ENCODE measurements at regions not wholly inside any gene's neighbourhood (a gene's known extent, or its start where the extent isn't known, plus 50 kb on each side); places are given as distances from the start of the nearest gene placed in this dataset.

DNA sequence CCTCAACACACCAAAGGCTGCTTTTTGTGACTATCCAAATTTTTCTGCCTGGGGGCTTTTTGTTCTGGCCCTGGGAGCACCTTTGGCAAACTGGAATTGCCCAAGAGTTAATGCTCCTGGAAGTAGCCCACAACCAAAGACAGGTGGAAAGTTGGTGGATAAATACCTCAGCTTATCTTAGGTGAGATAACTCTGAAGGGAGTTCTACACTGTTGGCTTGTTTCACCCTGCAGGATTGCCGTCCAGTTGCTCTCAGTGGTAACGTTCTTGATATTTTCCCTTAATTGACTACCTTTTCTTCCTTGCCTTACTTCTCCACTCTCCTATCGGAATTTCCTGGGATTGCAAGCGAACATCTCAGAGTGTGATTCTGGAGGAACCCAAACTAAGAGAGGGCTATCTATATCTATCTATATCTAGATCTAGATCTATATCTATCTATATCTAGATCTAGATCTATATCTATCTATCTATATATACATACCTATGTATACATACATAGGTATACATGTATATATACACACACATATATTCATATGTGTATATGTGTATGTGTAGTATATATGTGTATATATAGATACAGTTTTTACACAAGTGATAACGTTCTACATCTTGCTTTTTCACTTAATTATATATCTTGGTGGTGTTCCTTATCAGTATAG lies 82.6 kb upstream of the DHX15 start:
- DNase-seq: no peak

GRCh38 chr4:24668956-24669355 lies 84.6 kb upstream of the DHX15 start:
- no peak for DNase-seq

DNA sequence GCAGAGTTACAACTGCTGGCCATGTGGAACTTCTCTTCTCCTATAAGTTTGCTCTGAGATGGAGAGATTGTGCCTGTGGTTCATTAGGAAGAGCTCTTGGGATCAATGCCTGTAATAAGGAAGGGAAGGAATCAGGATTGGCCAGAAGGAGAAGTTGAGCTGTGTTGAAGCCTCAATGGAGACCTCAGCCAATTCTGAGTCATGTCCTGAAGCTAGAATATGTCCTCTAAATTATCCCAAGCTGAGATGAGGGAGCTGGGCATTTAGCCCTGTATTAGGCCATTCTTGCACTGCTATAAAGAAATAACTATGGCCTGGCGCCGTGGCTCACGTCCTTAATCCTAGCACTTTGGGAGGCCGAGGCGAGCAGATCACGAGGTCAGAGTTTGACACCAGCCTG lies 85.4 kb upstream of the DHX15 start:
- DNase-seq: no peak

DNA sequence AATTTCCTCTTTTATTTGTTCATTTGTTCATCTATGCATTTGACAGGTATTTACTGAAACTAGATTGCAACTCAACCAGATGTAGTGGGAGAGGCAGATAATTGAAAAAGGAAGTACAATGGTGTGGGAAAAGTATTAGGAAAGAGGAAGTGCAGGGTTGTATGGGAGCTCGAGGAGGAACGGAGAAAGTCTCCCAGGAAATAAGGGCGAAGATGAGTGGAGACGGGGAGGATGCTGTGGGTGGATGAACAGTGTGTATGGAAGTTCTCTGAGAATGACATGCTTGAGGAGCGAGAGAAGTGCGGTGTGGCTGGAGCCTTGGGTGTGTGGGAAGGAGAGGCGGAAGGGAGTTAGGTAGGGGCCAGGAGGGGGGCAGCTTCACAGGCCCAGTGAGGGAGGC lies 87.5 kb upstream of the DHX15 start:
- no peak for DNase-seq

DNA sequence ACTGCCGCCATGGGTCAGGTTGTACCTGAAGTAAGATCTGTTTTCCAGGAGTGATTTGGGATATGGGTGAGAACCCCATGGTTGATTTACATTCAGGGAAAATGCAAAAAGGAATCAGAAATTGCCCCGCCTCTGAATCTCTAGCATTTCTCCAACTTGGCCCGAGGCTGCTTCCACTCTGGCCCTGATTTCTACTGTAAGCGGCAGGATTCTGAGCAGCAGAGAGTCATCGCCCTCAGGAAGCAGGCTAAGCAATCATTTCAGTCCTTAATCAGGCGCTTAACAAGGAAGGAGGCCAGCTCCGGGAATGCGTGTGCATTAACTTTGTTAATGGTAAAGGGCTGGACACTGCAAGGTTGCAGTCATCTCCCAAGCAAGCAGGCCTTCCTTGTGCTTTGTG lies 88.5 kb upstream of the DHX15 start:
- DNase-seq: no peak

- DNase-seq: no peak
Measured at GRCh38 chr4:24674279-24674678, 89.9 kb upstream of the DHX15 start.

DNA sequence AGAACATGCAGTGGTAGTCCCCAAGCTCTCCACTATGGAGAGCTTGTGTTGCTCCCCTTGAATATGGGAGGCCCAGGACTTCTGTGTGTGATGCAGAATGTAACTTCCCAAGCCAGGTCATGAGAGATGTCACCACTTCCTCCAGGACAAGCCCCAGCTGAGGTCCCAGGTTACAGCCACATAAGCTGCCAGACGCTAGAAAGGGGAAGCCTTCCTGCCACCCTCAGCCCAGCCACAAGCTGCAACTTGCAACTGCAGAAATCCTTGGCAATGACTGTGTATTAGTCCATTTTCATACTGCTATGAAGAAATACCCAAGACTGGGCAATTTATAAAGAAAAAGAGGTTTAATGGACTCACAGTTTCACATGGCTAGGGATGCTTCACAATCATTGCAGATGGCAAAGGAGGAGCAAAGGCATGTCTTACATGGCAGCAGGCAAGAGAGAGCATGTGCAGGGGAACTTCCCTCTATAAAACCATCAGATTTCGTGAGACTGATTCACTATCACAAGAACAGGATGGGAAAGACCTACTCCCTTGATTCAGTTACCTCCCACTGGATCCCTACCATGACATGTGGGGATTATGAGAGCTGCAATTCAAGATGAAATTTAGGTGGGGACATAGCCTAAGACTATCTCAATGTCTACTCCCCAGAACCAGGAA lies 91.5 kb upstream of the DHX15 start:
- DNase-seq: no peak

GRCh38 chr4:24677909-24678308 lies 93.6 kb upstream of the DHX15 start:
- no peak for DNase-seq

DNA sequence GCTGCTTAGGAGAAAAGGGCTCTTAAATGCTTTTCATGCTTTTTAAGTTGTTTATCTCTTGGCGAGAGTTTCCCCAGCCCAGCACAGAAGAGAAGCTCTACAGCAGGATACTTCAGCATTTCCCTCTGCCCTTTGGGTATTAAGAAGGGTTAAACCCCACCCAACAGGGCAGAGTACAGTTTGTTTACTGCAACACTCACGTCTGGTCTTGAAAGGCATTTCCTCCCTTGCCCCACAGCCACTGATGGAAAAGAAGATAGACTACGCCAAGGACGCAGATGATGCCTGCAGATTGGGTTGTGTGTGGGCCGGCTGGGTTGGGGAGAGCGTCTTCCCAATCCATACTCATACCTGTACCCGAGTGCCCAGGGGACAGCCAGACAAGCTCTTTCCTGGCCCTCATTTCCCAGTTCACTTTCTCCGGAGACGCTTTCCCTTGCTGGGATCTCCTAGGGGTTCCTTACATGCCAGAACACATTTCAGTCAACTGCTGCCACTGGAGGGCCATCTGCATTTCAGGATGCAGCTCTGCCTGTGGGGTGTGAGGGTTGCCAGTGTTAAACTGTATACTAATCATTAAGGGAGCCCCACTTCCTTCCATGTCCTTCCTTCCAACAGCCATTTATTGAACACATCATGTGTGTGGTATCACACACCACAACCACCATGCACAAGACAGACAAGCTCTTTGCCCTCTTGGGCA lies 96.5 kb upstream of the DHX15 start:
- DNase-seq: no peak

DNA sequence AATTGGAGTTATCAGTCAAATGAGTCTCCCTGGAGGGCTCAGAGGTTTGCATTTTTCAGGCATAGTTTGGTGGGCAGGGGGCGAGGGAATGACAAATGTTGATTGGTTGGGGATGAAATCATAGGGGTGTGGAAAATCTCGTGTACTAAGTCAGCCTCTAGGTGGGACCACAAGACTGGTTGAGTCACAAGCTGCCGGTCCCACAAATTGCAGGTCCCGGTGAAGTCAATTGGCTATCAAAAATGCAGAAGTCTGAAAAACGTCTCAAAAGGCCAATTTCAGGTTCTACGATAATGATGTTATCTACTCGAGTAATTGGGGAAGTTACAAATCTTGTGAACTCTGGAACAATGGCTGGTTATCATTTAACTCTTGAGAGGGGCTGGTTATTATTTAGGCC lies 98.8 kb upstream of the DHX15 start:
- DNase-seq: no peak

DNA sequence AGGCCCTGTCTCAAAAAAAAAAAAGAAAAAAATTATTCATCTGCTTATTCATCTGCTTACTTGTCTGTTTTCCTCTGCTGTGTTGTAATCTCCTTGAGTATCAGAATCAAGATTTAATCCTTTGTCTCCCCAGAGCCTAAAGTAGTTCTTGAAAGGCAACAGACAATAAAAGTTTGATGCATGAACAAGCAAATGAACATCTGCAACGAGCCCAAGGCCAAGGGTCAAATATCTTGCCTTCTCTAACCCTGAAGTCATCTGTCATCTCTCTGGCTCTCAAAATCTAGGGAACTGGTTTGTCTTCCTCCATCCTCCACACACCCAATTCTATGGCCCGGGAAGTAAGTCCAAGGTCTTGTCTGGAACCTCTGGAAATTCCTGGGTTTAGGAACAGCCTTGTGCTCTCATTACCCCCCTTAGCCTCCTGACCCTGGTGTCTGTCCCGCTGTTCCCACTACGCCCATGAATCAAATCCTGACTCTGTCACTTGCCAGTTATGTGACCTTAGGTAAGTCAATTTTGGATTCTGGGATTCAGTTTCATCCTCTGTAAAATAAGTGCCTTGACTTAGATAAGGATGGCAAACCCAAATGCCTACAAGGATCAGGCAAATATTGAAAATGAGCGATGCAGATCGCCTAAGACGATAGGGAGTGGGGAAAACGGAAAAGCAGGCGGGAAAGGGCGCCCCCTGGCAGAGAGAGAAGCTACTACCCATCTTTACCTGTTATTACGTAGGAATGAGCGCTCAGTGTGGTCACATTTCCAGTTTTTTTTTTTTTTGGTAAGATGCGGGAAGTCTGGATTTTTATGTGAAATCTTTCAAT lies 102.7 kb upstream of the DHX15 start:
- DNase-seq: no peak

DNA sequence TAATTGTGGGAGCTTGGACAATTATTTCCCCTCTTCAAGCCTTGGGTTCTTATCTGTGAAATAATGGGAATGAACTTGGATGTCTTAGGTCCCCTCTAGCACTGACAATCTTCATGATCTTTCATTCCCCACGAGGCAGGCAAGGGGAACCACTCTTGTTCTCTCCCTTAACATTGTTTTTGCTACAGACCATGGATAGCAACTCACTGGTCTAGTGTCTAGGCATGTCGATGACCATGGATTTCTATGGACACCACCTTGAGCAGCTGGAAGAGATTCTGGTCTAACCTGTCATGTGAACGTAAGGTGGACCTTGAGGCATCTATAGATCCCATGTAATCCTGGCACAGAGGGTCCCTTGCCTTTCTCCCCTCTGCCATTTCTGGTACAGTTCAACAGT lies 104.1 kb upstream of the DHX15 start:
- no peak for DNase-seq

- no peak for DNase-seq
Measured at GRCh38 chr4:24689212-24689611, 104.9 kb upstream of the DHX15 start.

DNA sequence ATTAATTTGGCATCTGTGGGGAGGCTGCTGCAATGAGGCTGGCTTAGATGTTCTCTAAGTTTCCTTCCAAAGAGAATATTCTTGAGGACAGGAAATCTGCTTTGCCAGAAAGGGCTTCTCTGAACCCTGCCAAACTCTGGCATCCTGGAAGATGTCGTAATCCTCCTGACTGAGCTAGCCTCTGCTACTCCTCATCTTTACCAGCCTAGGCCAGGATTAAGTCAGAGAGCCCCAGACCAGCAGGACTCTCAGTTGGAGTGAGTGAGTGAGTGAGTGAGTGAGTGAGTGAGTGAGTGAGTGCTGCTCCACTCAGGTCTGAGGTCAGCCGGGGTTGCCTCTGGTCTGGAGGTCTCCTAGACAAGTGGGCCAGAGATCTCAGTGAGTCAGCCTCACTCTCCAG lies 104.9 kb upstream of the SOD3 start:
- no peak for DNase-seq

DNA sequence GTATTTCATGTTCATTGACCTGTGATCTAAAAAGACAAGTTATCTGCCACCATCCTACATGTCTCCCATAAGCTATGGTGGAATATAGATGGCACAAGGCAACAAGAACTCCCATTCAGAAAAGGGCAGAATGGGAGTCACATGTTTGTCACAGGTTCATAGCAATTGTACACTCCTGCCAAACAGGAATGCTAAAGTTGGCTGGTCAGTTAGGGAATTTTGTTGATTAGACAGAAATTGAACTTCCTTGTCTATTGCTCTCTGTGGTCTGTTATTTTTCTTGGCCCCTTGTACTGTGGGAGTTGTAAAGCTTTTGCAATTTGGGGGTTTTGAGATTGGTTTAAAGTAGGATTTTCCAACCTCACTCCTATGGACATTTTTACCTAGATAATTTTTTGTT lies 101.7 kb upstream of the SOD3 start:
- DNase-seq: no peak

- no peak for DNase-seq
Measured at GRCh38 chr4:24700118-24700517, 95.3 kb upstream of the SOD3 start.

DNA sequence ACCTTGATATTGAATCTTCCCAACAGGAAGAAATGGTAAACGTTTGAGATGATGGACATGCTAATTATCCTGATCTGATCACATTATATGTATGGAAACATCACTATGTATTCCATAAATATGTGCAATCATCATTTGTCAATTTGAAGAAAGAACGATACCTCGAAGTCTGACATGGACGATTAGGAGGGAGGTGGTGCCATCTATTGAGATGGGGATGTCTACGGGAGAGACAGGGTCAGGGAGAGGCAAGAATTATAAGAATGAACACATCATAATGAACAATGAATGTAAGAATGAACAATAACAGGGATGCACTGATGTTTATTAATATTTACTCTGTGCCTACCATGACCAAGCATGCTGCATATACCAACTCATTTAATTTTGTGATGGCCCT lies 93.7 kb upstream of the SOD3 start:
- no peak for DNase-seq

GRCh38 chr4:24702281-24702680 lies 93.1 kb upstream of the SOD3 start:
- no peak for DNase-seq

DNA sequence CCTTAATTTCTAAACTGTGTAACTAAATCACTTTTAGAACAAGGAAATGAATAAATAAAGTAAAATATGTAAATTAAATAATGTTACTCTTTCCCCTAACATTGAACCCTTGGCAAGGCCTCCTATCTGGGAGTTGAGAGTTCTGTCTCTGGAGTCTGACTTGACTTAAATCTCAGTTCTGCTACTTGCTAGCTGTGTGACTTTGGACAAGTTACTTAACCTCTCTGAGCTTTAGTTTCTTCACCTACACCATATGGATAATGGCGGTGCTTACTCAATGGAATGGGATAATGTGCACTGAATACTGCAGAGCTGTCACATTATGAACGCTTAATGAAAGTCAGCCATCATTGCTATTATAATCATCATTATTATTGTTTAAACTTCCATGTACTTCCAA lies 92.1 kb upstream of the SOD3 start:
- DNase-seq: no peak

- DNase-seq: no peak
Measured at GRCh38 chr4:24704149-24704548, 91.2 kb upstream of the SOD3 start.

DNA sequence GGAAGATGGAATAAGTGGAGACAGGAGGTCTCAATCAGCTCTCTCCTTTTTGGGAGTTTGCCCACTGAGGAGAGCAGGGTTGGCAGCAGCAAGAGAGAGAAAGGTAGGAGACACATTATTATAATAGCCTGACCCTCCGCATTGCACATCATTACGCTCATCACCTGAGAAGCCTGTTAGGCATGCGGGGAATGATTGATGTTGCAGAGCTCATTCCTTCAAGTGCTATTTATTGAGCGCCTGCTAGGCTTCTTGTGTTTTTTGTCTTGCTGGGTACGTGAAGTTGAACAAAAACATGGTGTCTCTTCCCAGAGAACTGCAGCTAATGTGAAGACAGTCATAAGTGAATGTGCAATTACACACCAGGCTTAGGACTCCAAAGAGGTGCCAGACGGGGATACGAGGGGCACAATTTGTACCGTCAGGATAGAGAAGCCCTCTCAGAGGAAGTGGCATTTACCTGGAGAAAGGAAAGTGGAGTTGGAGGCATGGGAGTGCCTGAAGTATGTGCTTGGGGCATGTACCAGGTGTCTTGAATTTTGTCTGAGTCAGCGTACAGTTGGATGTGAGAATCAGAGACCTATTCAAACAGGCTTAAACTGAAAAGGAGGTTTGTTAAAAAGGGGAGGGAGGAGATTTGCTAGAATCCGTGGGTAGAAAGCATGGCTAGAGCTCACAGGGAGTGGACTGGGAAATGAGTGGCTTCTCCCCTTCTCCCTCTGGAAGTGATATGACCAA lies 90.2 kb upstream of the SOD3 start:
- DNase-seq: no peak

DNA sequence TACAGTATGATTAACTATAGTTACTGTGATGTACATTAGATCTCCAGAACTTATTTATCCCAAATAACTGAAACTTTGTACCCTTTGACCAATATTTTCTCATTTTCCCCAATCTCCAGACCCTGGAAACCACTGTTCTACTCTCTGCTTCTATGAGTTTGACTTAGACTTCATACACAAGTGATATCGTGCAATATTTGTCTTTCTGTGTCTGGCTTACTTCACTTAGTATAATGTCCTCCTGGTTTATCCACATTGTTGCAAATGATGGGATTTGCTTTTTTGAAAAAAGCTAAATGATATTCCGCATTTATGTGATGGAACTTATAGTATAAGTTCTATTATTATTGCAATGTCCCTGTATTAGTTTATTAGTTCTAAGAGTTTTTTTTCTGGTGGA lies 81.8 kb upstream of the SOD3 start:
- DNase-seq: no peak

DNA sequence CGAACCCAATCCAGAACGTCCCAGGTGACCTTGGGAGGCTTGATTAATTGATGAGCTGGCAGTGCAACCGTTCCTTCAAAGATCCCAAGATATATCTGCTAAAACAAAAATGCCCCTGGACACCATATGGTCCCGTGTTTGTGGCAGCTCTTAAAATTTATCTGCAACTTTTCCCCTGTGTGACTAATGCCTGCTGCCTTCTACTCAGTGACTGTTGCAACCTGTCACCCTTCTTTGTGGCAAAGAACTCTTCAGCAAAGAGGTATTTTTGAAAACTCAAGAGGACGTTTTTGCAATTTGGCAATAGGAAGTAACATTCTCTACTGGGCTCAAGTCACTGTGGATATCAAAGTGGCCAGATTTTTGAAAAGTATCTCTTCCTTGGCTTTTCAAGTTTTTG lies 75.8 kb upstream of the SOD3 start:
- no peak for DNase-seq
